HG03342 (cell line): ENCODE measurements at regions not wholly inside any gene's neighbourhood (a gene's known extent, or its start where the extent isn't known, plus 50 kb on each side); places are given as distances from the start of the nearest gene placed in this dataset.

Source experiments
- ATAC-seq: cut with Tn5 transposase; IDR thresholded peaks from one replicate; pipeline ENCODE4 v1.9.1; 2021; ENCODE audit warnings: mild to moderate bottlenecking, moderate library complexity; ENCODE audit not compliant: unreplicated experiment

- ATAC-seq: no peak
Measured at GRCh38 chr5:74082512-74083055, 456.6 kb downstream of the ARHGEF28 start.

GRCh38 chr5:74081126-74081525 is 455.1 kb downstream of the ARHGEF28 start:
- ATAC-seq: no peak

GRCh38 chr5:74079971-74080556 is 454.1 kb downstream of the ARHGEF28 start:
- ATAC-seq: no peak

- no peak for ATAC-seq
Measured at GRCh38 chr5:74075501-74076484, 449.8 kb downstream of the ARHGEF28 start.

GRCh38 chr5:74074111-74074510 is 448.1 kb downstream of the ARHGEF28 start:
- no peak for ATAC-seq

- no peak for ATAC-seq
Measured at GRCh38 chr5:74073257-74073656, 447.3 kb downstream of the ARHGEF28 start.

GRCh38 chr5:74072646-74073045 is 446.6 kb downstream of the ARHGEF28 start:
- no peak for ATAC-seq

- ATAC-seq: no peak
Measured at GRCh38 chr5:74070766-74071165, 444.8 kb downstream of the ARHGEF28 start.

GRCh38 chr5:74069741-74070140 is 443.7 kb downstream of the ARHGEF28 start:
- no peak for ATAC-seq

- ATAC-seq: no peak
Measured at GRCh38 chr5:74067748-74068541, 441.9 kb downstream of the ARHGEF28 start.

- no peak for ATAC-seq
Measured at GRCh38 chr5:74064911-74065310, 438.9 kb downstream of the ARHGEF28 start.

- ATAC-seq: no peak
Measured at GRCh38 chr5:74064225-74064624, 438.2 kb downstream of the ARHGEF28 start.

GRCh38 chr5:74063821-74064220 is 437.8 kb downstream of the ARHGEF28 start:
- no peak for ATAC-seq

- ATAC-seq: no peak
Measured at GRCh38 chr5:74063346-74063745, 437.4 kb downstream of the ARHGEF28 start.

- ATAC-seq: no peak
Measured at GRCh38 chr5:74061292-74061691, 435.3 kb downstream of the ARHGEF28 start.

- no peak for ATAC-seq
Measured at GRCh38 chr5:74059706-74060105, 433.7 kb downstream of the ARHGEF28 start.

- no peak for ATAC-seq
Measured at GRCh38 chr5:74056789-74057164, 430.8 kb downstream of the ARHGEF28 start.

GRCh38 chr5:74056107-74056788 is 430.3 kb downstream of the ARHGEF28 start:
- ATAC-seq: no peak

GRCh38 chr5:74055486-74056106 is 429.6 kb downstream of the ARHGEF28 start:
- no peak for ATAC-seq
